ENCODE measurements at regions not wholly inside any gene's neighbourhood (a gene's known extent, or its start where the extent isn't known, plus 50 kb on each side); places are given as distances from the start of the nearest gene placed in this dataset.
A peak's percentile ranks its signal among the peaks of the same experiment; 100 is the strongest.

- WGBS (ENCODE audit: low lambda C conversion rate, missing lambda C conversion rate) = 19% methylated on average over 4 of the region's 4 CpGs
- H3K36me3 ChIP-seq (replicated peaks; ENCODE audit: insufficient read depth, low read depth) = no peaks in the 10 kb centered on the region
- DNase-seq (ENCODE audit: low spot score) = no peak
- H3K79me2 ChIP-seq = no peaks in the 10 kb centered on the region
- no peak for TF ChIP-seq EZH2 (IDR thresholded peaks at IDR 0.05; ENCODE audit: borderline replicate concordance)
- no peak for TF ChIP-seq CTCF (IDR thresholded peaks at IDR 0.05; ENCODE audit: poor library complexity)
- TF ChIP-seq EZH2phosphoT487 (IDR thresholded peaks at IDR 0.05; ENCODE audit: low read depth, severe bottlenecking, unreplicated experiment) = no peak
- H3K4me2 ChIP-seq = no peak overlapping the region
- no peaks in the 10 kb centered on the region for H4K20me1 ChIP-seq (ENCODE audit: insufficient read depth, poor library complexity, severe bottlenecking)
- H3K4me3 ChIP-seq = no peak overlapping the region
- H3K27ac ChIP-seq = no peak overlapping the region
- peaks cover 85% of the 10 kb centered on the region for H3K27me3 ChIP-seq
- no peak overlapping the region for H2AFZ ChIP-seq
- no peaks in the 10 kb centered on the region for H3K4me1 ChIP-seq (ENCODE audit: insufficient read depth)
- H3K9me2 ChIP-seq (replicated peaks; ENCODE audit: insufficient read depth) = no peaks in the 10 kb centered on the region
- H3K9me3 ChIP-seq (ENCODE audit: low read depth) = no peaks in the 10 kb centered on the region
Measured at GRCh38 chr2:222055328-222055727, 243.5 kb downstream of the PAX3 start.

GRCh38 chr2:222054813-222055212, 244.0 kb downstream of the PAX3 start:
- Histone ChIP-seq H3K79me2 (no peaks in the 10 kb centered on the region), H3K27ac (no peak overlapping the region), H3K36me3 (replicated peaks; ENCODE audit: insufficient read depth, low read depth) (no peaks in the 10 kb centered on the region), H2AFZ (no peak overlapping the region), H3K27me3 (peaks cover 80% of the 10 kb centered on the region), H3K4me2 (no peak overlapping the region), H3K9me2 (replicated peaks; ENCODE audit: insufficient read depth) (no peaks in the 10 kb centered on the region), H4K20me1 (ENCODE audit: insufficient read depth, poor library complexity, severe bottlenecking) (no peaks in the 10 kb centered on the region), H3K4me1 (ENCODE audit: insufficient read depth) (no peaks in the 10 kb centered on the region), H3K9me3 (ENCODE audit: low read depth) (no peaks in the 10 kb centered on the region), H3K4me3 (no peak overlapping the region)
- DNase-seq (ENCODE audit: low spot score) = no peak
- TF ChIP-seq EZH2 (IDR thresholded peaks at IDR 0.05; ENCODE audit: borderline replicate concordance) (no peak), EZH2phosphoT487 (IDR thresholded peaks at IDR 0.05; ENCODE audit: low read depth, severe bottlenecking, unreplicated experiment) (no peak), CTCF (IDR thresholded peaks at IDR 0.05; ENCODE audit: poor library complexity) (no peak)
- 28% methylated on average over 3 of the region's 3 CpGs for WGBS (ENCODE audit: low lambda C conversion rate, missing lambda C conversion rate)

- H3K9me2 ChIP-seq (replicated peaks; ENCODE audit: insufficient read depth) = no peaks in the 10 kb centered on the region
Measured at GRCh38 chr2:222052934-222053367, 245.8 kb downstream of the PAX3 start.

More at GRCh38 chr2:222052934-222053367, 245.8 kb downstream of the PAX3 start:
- Histone ChIP-seq H4K20me1 (ENCODE audit: insufficient read depth, poor library complexity, severe bottlenecking) (no peaks in the 10 kb centered on the region), H2AFZ (no peak overlapping the region), H3K36me3 (replicated peaks; ENCODE audit: insufficient read depth, low read depth) (no peaks in the 10 kb centered on the region), H3K4me1 (ENCODE audit: insufficient read depth) (no peaks in the 10 kb centered on the region), H3K27me3 (peaks cover 75% of the 10 kb centered on the region), H3K4me2 (peak overlapping the region; percentile 59), H3K79me2 (no peaks in the 10 kb centered on the region), H3K4me3 (no peak overlapping the region), H3K27ac (no peak overlapping the region), H3K9me3 (ENCODE audit: low read depth) (no peaks in the 10 kb centered on the region)
- DNase-seq (ENCODE audit: low spot score) = no peak
- TF ChIP-seq EZH2 (IDR thresholded peaks at IDR 0.05; ENCODE audit: borderline replicate concordance) = no peak
- peak; percentile 11 for TF ChIP-seq CTCF (IDR thresholded peaks at IDR 0.05; ENCODE audit: poor library complexity)
- 4% methylated on average over 9 of the region's 9 CpGs for WGBS (ENCODE audit: low lambda C conversion rate, missing lambda C conversion rate)
